HepG2 (cell line): ENCODE measurements at regions not wholly inside any gene's neighbourhood (a gene's known extent, or its start where the extent isn't known, plus 50 kb on each side); places are given as distances from the start of the nearest gene placed in this dataset.

Source experiments
- ATAC-seq: fragments of 200-7000 bp; cut with Tn5 transposase; 3 replicates; pipeline ENCODE4 v1.9.1; 2020; ENCODE audit warnings: mild to moderate bottlenecking, moderate library complexity
- BruUV-seq: library from RNA; stranded (reverse); fragments of 400-500 nt; replicated peaks from 2 replicates; lab custom pipeline; 2021; lab: Mats Ljungman, UMichigan
- CTCF ChIA-PET: fragments of 300-600 bp; formaldehyde crosslinking; extraction: SDS; loops from one replicate; lab custom pipeline; 2021; ENCODE audit warnings: low total read pairs, inconsistent platforms, low intra/inter-chr PET ratio; lab: Yijun Ruan, JAX
- POLR2A ChIA-PET: fragments of 350-600 bp; sonication (Branson Sonifier 250); formaldehyde crosslinking; loops from one replicate; lab custom pipeline; 2020; ENCODE audit warnings: antibody characterized with exemption, inconsistent platforms; lab: Yijun Ruan, JAX
- DNase-seq: peaks from one replicate; pipeline ENCODE4 v3.0.0-alpha.2; 2015; ENCODE audit warnings: low spot score
- FAIRE-seq: peaks from 3 replicates; lab custom pipeline; 2011; peaks lifted over from hg19 to GRCh38; lab: Jason Lieb, UNC
- H2AFZ ChIP-seq: one replicate; pipeline ENCODE4 v1.6.1; 2011; ENCODE audit warnings: low read length, inconsistent platforms
- H3K27ac ChIP-seq: fragments of 300-600 bp; 3 replicates; pipeline ENCODE4 v1.8.0; 2011; ENCODE audit warnings: mixed run types, mild to moderate bottlenecking, mixed read lengths, low read length, inconsistent platforms; ENCODE audit not compliant: insufficient read depth; ENCODE audit errors: extremely low read length
- H3K27me3 ChIP-seq, 2 experiments: fragments of 200-600 bp in 1 of 2; 2 replicates in 1 of 2; 3 replicates in 1 of 2; pipeline versions ENCODE4 v1.6.0 to v1.8.0; 2011; ENCODE audit warnings: low read length in 2 of 2, mild to moderate bottlenecking in 2 of 2, moderate library complexity in 2 of 2, inconsistent platforms in 1 of 2; ENCODE audit not compliant: insufficient read depth in 2 of 2, control insufficient read depth in 1 of 2
- H3K36me3 ChIP-seq, 2 experiments: fragments of 200-600 bp in 1 of 2; replicated peaks in 1 of 2; 2 replicates in 1 of 2; 3 replicates in 1 of 2; pipeline versions ENCODE4 v1.5.1 to v1.8.0; 2011; ENCODE audit warnings: low read length in 2 of 2, inconsistent platforms in 1 of 2; ENCODE audit not compliant: insufficient read depth in 2 of 2, control insufficient read depth in 1 of 2
- H3K4me1 ChIP-seq: 2 replicates; pipeline ENCODE4 v1.5.1; 2012; ENCODE audit warnings: low read length, inconsistent platforms; ENCODE audit not compliant: insufficient read depth
- H3K4me2 ChIP-seq: 2 replicates; pipeline ENCODE4 v1.6.0; 2011; ENCODE audit warnings: low read depth, low read length, inconsistent platforms
- H3K4me3 ChIP-seq, 3 experiments: fragments of 200-600 bp in 1 of 3; sonication (generic), shearing (Covaris generic) in 1 of 3; replicated peaks in 1 of 3; 2 replicates each; pipeline ENCODE4 v1.5.1; 2011 to 2016; ENCODE audit warnings: low read length in 3 of 3, inconsistent platforms in 2 of 3, low read depth in 2 of 3, mild to moderate bottlenecking in 2 of 3, control low read depth in 1 of 3, mixed read lengths in 1 of 3; ENCODE audit not compliant: insufficient read depth in 1 of 3
- H3K79me2 ChIP-seq: one replicate; pipeline ENCODE4 v1.6.1; 2011; ENCODE audit warnings: low read length, inconsistent platforms; ENCODE audit not compliant: insufficient read depth
- H3K9ac ChIP-seq: 2 replicates; pipeline ENCODE4 v1.6.0; 2011; ENCODE audit warnings: mild to moderate bottlenecking, low read depth, low read length, inconsistent platforms; ENCODE audit not compliant: insufficient read depth
- H3K9me3 ChIP-seq: 2 replicates; pipeline ENCODE4 v1.5.1; 2012; ENCODE audit warnings: mild to moderate bottlenecking, low read length
- H4K20me1 ChIP-seq: 2 replicates; pipeline ENCODE4 v1.6.0; 2011; ENCODE audit warnings: inconsistent platforms, mild to moderate bottlenecking, low read length, moderate library complexity; ENCODE audit not compliant: insufficient read depth
- CREBL2 ChIP-seq: sonication (generic); formaldehyde crosslinking; IDR thresholded peaks from 2 replicates; pipeline ENCODE4 v1.8.1; 2023; ENCODE audit warnings: missing genetic modification reagents, mild to moderate bottlenecking, borderline replicate concordance
- KAT8 ChIP-seq: IDR thresholded peaks from 2 replicates; pipeline ENCODE4 v1.6.1; 2016; ENCODE audit warnings: missing genetic modification reagents, missing compliant biosample characterization
- NFATC3 ChIP-seq: sonication (generic); formaldehyde crosslinking; IDR thresholded peaks from 2 replicates; pipeline ENCODE4 v1.5.1; 2020; ENCODE audit warnings: mild to moderate bottlenecking, missing genetic modification reagents
- RERE ChIP-seq: IDR thresholded peaks from 2 replicates; pipeline ENCODE4 v1.6.1; 2016; ENCODE audit warnings: low read depth, missing genetic modification reagents, missing compliant biosample characterization
- SMAD1 ChIP-seq: sonication (generic); formaldehyde crosslinking; IDR thresholded peaks from 2 replicates; pipeline ENCODE4 v1.4.0; 2020; ENCODE audit warnings: missing genetic modification reagents, low read depth, mild to moderate bottlenecking, borderline replicate concordance
- STAT5B ChIP-seq: sonication (generic); formaldehyde crosslinking; IDR thresholded peaks from 2 replicates; pipeline ENCODE4 v1.4.0; 2020; ENCODE audit warnings: missing genetic modification reagents
- TBX2 ChIP-seq: sonication (generic); formaldehyde crosslinking; IDR thresholded peaks from 2 replicates; pipeline ENCODE4 v1.5.0; 2020; ENCODE audit warnings: missing genetic modification reagents, mild to moderate bottlenecking, borderline replicate concordance
- TOPORS ChIP-seq: sonication (generic); formaldehyde crosslinking; IDR thresholded peaks from 2 replicates; pipeline ENCODE4 v1.8.0; 2023; ENCODE audit warnings: mild to moderate bottlenecking, missing genetic modification reagents
- ZNF367 ChIP-seq: sonication (generic); formaldehyde crosslinking; IDR thresholded peaks from 2 replicates; pipeline ENCODE4 v1.4.0; 2020; ENCODE audit warnings: missing genetic modification reagents, borderline replicate concordance
- WGBS: methylation state at CpG from one replicate; pipeline ENCODE4 v1.1.6; 2017; ENCODE audit warnings: low lambda C conversion rate; 5-methylcytosine and 5-hydroxymethylcytosine counted together
- in situ Hi-C: cut with HindIII; loops from 2 replicates; pipeline ENCODE4 v1.10.0; 2017; ENCODE audit warnings: low pct_unique_long_range_greater_than_20kb; ENCODE audit not compliant: extremely low pct_ligation_motif_present
- intact Hi-C: fragments of 100-400 bp; cut with micrococcal nuclease; formaldehyde crosslinking; loops from one replicate; pipeline ENCODE4 v1.10.0; 2022; ENCODE audit not compliant: unreplicated experiment
- TF ChIP-seq, protein P1 (sequence below): sonication (generic); formaldehyde crosslinking; IDR thresholded peaks from 2 replicates; pipeline ENCODE4 v1.5.1; 2020; ENCODE audit warnings: mild to moderate bottlenecking, missing genetic modification reagents, moderate library complexity

- WGBS = 22% methylated on average over 13 of the region's 13 CpGs
- H3K4me2 ChIP-seq = no peak overlapping the region
- H3K79me2 ChIP-seq = no peaks in the 10 kb centered on the region
- H3K36me3 ChIP-seq = no peaks in the 10 kb centered on the region
- no TSS peak for BruUV-seq
- TF ChIP-seq, protein P1, sequence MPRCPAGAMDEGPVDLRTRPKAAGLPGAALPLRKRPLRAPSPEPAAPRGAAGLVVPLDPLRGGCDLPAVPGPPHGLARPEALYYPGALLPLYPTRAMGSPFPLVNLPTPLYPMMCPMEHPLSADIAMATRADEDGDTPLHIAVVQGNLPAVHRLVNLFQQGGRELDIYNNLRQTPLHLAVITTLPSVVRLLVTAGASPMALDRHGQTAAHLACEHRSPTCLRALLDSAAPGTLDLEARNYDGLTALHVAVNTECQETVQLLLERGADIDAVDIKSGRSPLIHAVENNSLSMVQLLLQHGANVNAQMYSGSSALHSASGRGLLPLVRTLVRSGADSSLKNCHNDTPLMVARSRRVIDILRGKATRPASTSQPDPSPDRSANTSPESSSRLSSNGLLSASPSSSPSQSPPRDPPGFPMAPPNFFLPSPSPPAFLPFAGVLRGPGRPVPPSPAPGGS (CRISPR knock-in tag) = no peak
- TF ChIP-seq TOPORS (CRISPR knock-in tag) (no peak), RERE (CRISPR knock-in tag) (no peak), STAT5B (CRISPR knock-in tag) (no peak), KAT8 (no peak), NFATC3 (CRISPR knock-in tag) (no peak), ZNF367 (CRISPR knock-in tag) (no peak), CREBL2 (no peak), TBX2 (no peak), SMAD1 (CRISPR knock-in tag) (no peak)
- POLR2A ChIA-PET = interaction anchor here (0.6 kb wide), 1 partner anchor 9 kb away, joined by 3 read pairs; no protein-coding TSS in a partner anchor
- DNase-seq (no peak), ATAC-seq (no peak), FAIRE-seq (no peak)
- peaks cover 1 to 9% of the 10 kb centered on the region in 2 experiments; a peak in 2 of 5 replicates for H3K27me3 ChIP-seq
- H3K9me3 ChIP-seq = no peaks in the 10 kb centered on the region
- in situ Hi-C loops (no loop called here), intact Hi-C loops (no loop called here)
- no peak overlapping the region for H3K9ac ChIP-seq
- no peaks in the 10 kb centered on the region for H4K20me1 ChIP-seq
- no peak overlapping the region for H3K27ac ChIP-seq
- CTCF ChIA-PET = no interaction called here
- H3K4me1 ChIP-seq = no peaks in the 10 kb centered on the region
- no peak overlapping the region for H2AFZ ChIP-seq
- H3K4me3 ChIP-seq = no peak overlapping the region
Measured at GRCh38 chr1:232249861-232250777, 379.8 kb downstream of the SIPA1L2 start.
